ENCODE measurements at regions not wholly inside any gene's neighbourhood (a gene's known extent, or its start where the extent isn't known, plus 50 kb on each side); places are given as distances from the start of the nearest gene placed in this dataset.

DNA sequence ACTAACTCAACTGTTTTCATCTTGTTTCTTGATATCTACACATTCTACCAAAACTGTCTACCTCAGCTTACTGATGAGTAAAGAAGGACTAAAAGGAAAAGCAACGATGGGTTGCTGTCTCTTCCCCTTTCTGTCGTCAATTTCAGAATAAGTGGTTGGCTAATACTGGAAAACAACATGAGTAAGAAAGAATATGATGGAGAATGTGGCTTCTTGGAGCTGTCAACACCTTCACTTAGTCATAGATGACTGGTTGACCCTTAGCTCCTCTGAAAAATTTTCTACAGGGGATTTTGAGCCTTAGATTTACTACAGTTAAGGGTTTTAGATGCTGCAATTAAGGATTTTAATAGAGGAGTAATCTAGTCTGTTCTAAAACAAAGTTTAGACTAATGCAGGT is 797.9 kb downstream of the TLE4 start:
- no TSS peak for BruUV-seq (replicated peaks)
- DNase-seq (ENCODE audit: low read depth, low spot score) (no peak), ATAC-seq (no peak)
- no peaks in the 10 kb centered on the region for H3K36me3 ChIP-seq (ENCODE audit: control insufficient read depth, insufficient read depth, low read length)
- ChIA-PET POLR2A (no interaction called here), CTCF (no interaction called here)
- H3K27ac ChIP-seq (ENCODE audit: low read length): no peak overlapping the region
- TF ChIP-seq POLR2AphosphoS5 (IDR thresholded peaks at IDR 0.05; ENCODE audit: low read depth, low read length) (no peak), REST (IDR thresholded peaks at IDR 0.05; ENCODE audit: insufficient read depth in 1 of 2, low read depth in 2 of 2, low read length in 1 of 2) (no peak), SIN3A (IDR thresholded peaks at IDR 0.05; ENCODE audit: borderline replicate concordance, insufficient read depth, low read depth, low read length) (no peak), TCF7L2 (IDR thresholded peaks at IDR 0.05; ENCODE audit: low read depth, low read length) (no peak), CTCF (IDR thresholded peaks at IDR 0.05) (no peak)
- no peaks in the 10 kb centered on the region for H3K9me3 ChIP-seq (ENCODE audit: control insufficient read depth, insufficient read depth, low read depth, low read length)
- no peaks in the 10 kb centered on the region for H3K4me1 ChIP-seq (ENCODE audit: control insufficient read depth, insufficient read depth, low read length)
- no peaks in the 10 kb centered on the region for H3K27me3 ChIP-seq (ENCODE audit: control insufficient read depth, insufficient read depth, low read length)
- no peak overlapping the region for H3K4me3 ChIP-seq (ENCODE audit: low read depth in 2 of 2, low read length in 2 of 2)
- intact Hi-C loops (cut with micrococcal nuclease; ENCODE audit: unreplicated experiment) (no loop called here), in situ Hi-C loops (cut with HindIII; ENCODE audit: low pct_unique_long_range_greater_than_20kb, low sequenced_read_pairs) (no loop called here)

GRCh38 chr9:80366626-80367025 is 794.9 kb downstream of the TLE4 start:
- H3K27ac ChIP-seq (ENCODE audit: low read length): no peak overlapping the region
- H3K36me3 ChIP-seq (ENCODE audit: control insufficient read depth, insufficient read depth, low read length): no peaks in the 10 kb centered on the region
- ChIA-PET POLR2A (no interaction called here), CTCF (no interaction called here)
- in situ Hi-C loops (cut with HindIII; ENCODE audit: low pct_unique_long_range_greater_than_20kb, low sequenced_read_pairs): no loop called here
- no peak overlapping the region for H3K4me3 ChIP-seq (ENCODE audit: low read depth in 2 of 2, low read length in 2 of 2)
- BruUV-seq (replicated peaks): no TSS peak
- ATAC-seq (no peak), DNase-seq (ENCODE audit: low read depth, low spot score) (no peak)
- no peaks in the 10 kb centered on the region for H3K9me3 ChIP-seq (ENCODE audit: control insufficient read depth, insufficient read depth, low read depth, low read length)
- H3K27me3 ChIP-seq (ENCODE audit: control insufficient read depth, insufficient read depth, low read length): no peaks in the 10 kb centered on the region
- no peaks in the 10 kb centered on the region for H3K4me1 ChIP-seq (ENCODE audit: control insufficient read depth, insufficient read depth, low read length)
- intact Hi-C loops (cut with micrococcal nuclease; ENCODE audit: unreplicated experiment): no loop called here
- TF ChIP-seq TCF7L2 (IDR thresholded peaks at IDR 0.05; ENCODE audit: low read depth, low read length) (no peak), POLR2AphosphoS5 (IDR thresholded peaks at IDR 0.05; ENCODE audit: low read depth, low read length) (no peak), SIN3A (IDR thresholded peaks at IDR 0.05; ENCODE audit: borderline replicate concordance, insufficient read depth, low read depth, low read length) (no peak), CTCF (IDR thresholded peaks at IDR 0.05) (no peak), REST (IDR thresholded peaks at IDR 0.05; ENCODE audit: insufficient read depth in 1 of 2, low read depth in 2 of 2, low read length in 1 of 2) (no peak)

All from Panc1 (cell line).